H1 (cell line): ENCODE measurements at regions not wholly inside any gene's neighbourhood (a gene's known extent, or its start where the extent isn't known, plus 50 kb on each side); places are given as distances from the start of the nearest gene placed in this dataset.

ENCODE experiments used
- CTCF ChIA-PET: fragments of 300-600 bp; sonication (Branson Sonifier 250); formaldehyde crosslinking; loops from one replicate; lab custom pipeline; 2021; ENCODE audit not compliant: partially characterized antibody; lab: Charles Lee
- POLR2A ChIA-PET: fragments of 300-600 bp; sonication (Branson Sonifier 250); formaldehyde crosslinking; loops from one replicate; lab custom pipeline; 2021; ENCODE audit warnings: inconsistent platforms; ENCODE audit not compliant: partially characterized antibody; lab: Charles Lee
- DNase-seq, 2 experiments: peaks; one replicate each; pipeline versions ENCODE4 v3.0.0 to v3.0.0-alpha.2; 2010 to 2022; ENCODE audit warnings: low spot score in 2 of 2, low read depth in 1 of 2, mixed read lengths in 1 of 2
- FAIRE-seq: peaks from 2 replicates; lab custom pipeline; 2011; peaks lifted over from hg19 to GRCh38; lab: Jason Lieb, UNC
- H2AFZ ChIP-seq: 2 replicates; pipeline ENCODE4 v1.8.1; 2012; ENCODE audit warnings: low read length, inconsistent platforms
- H2AK5ac ChIP-seq: 2 replicates; pipeline ENCODE4 v1.6.1; 2013; ENCODE audit warnings: low read depth, low read length
- H2BK120ac ChIP-seq: replicated peaks from 2 replicates; pipeline ENCODE3; 2013; ENCODE audit warnings: low read depth, low read length, inconsistent platforms
- H2BK12ac ChIP-seq: 2 replicates; pipeline ENCODE4 v1.6.1; 2013; ENCODE audit warnings: low read depth, low read length
- H2BK15ac ChIP-seq: 2 replicates; pipeline ENCODE4 v1.6.1; 2013; ENCODE audit warnings: low read length
- H2BK20ac ChIP-seq: 2 replicates; pipeline ENCODE4 v1.6.1; 2013; ENCODE audit warnings: low read length
- H2BK5ac ChIP-seq: 2 replicates; pipeline ENCODE4 v1.6.1; 2013; ENCODE audit warnings: low read depth, low read length
- H3K14ac ChIP-seq: 2 replicates; pipeline ENCODE4 v1.6.1; 2013; ENCODE audit warnings: inconsistent platforms; ENCODE audit not compliant: insufficient read length
- H3K18ac ChIP-seq: 2 replicates; pipeline ENCODE4 v1.6.1; 2013; ENCODE audit warnings: low read length; ENCODE audit errors: extremely low read depth
- H3K23ac ChIP-seq: 2 replicates; pipeline ENCODE4 v1.6.1; 2013; ENCODE audit warnings: inconsistent platforms; ENCODE audit not compliant: insufficient read length
- H3K23me2 ChIP-seq: 2 replicates; pipeline ENCODE4 v1.6.1; 2013; ENCODE audit warnings: low read depth, low read length
- H3K27ac ChIP-seq: 2 replicates; pipeline ENCODE4 v1.6.1; 2011; ENCODE audit warnings: low read depth, low read length, inconsistent platforms
- H3K27me3 ChIP-seq, 4 experiments: replicated peaks in 1 of 4; 1 replicate in 1 of 4; 2 replicates in 3 of 4; pipeline versions ENCODE4 v1.6.1 to v1.8.1; 2011 to 2013; ENCODE audit warnings: low read length in 3 of 4, mild to moderate bottlenecking in 3 of 4, inconsistent platforms in 2 of 4, mixed read lengths in 2 of 4, moderate library complexity in 1 of 4; ENCODE audit not compliant: control insufficient read depth in 3 of 4, insufficient read depth in 3 of 4; ENCODE audit errors: extremely low read depth in 1 of 4
- H3K36me3 ChIP-seq, 4 experiments: 2 replicates each; pipeline versions ENCODE4 v1.6.1 to v1.8.1; 2011 to 2013; ENCODE audit warnings: mild to moderate bottlenecking in 4 of 4, low read length in 3 of 4, moderate library complexity in 2 of 4, control low read depth in 1 of 4, inconsistent platforms in 1 of 4; ENCODE audit not compliant: insufficient read depth in 4 of 4, control insufficient read depth in 2 of 4
- H3K4ac ChIP-seq: replicated peaks from 2 replicates; pipeline ENCODE3; 2013; ENCODE audit warnings: low read length, low read depth, mixed read lengths, inconsistent platforms; ENCODE audit not compliant: insufficient read length
- H3K4me1 ChIP-seq, 4 experiments: replicated peaks in 1 of 4; 1 replicate in 1 of 4; 2 replicates in 3 of 4; pipeline versions ENCODE4 v1.6.1 to v1.8.1; 2011 to 2013; ENCODE audit warnings: low read length in 3 of 4, inconsistent platforms in 2 of 4, mixed read lengths in 1 of 4; ENCODE audit not compliant: insufficient read depth in 4 of 4, control insufficient read depth in 3 of 4
- H3K4me2 ChIP-seq, 2 experiments: 2 replicates each; pipeline versions ENCODE4 v1.6.1 to v1.8.1; 2011 to 2013; ENCODE audit warnings: low read depth in 2 of 2, low read length in 2 of 2, control low read depth in 1 of 2, inconsistent platforms in 1 of 2, mild to moderate bottlenecking in 1 of 2; ENCODE audit not compliant: insufficient read depth in 1 of 2
- H3K4me3 ChIP-seq, 4 experiments: fragments of 200-600, 300-600 bp in 1 of 4; sonication (generic), shearing (Covaris generic), sonication (Bioruptor Twin) in 1 of 4; 2 replicates each; pipeline versions ENCODE4 v1.5.1 to v1.8.1; 2011 to 2016; ENCODE audit warnings: low read length in 4 of 4, low read depth in 3 of 4, control low read depth in 2 of 4, inconsistent platforms in 2 of 4, mild to moderate bottlenecking in 2 of 4, mixed read lengths in 1 of 4, moderate library complexity in 1 of 4; ENCODE audit not compliant: insufficient read depth in 2 of 4; ENCODE audit errors: extremely low read depth in 1 of 4
- H3K56ac ChIP-seq: replicated peaks from 2 replicates; pipeline ENCODE3; 2013; ENCODE audit warnings: low read depth, mild to moderate bottlenecking, mixed read lengths, low read length, inconsistent platforms; ENCODE audit not compliant: insufficient read length
- H3K79me1 ChIP-seq: 2 replicates; pipeline ENCODE4 v1.6.1; 2013; ENCODE audit warnings: low read depth, low read length, control low read depth
- H3K79me2 ChIP-seq, 2 experiments: 2 replicates each; pipeline versions ENCODE4 v1.6.1 to v1.8.1; 2012 to 2013; ENCODE audit warnings: low read length in 2 of 2, mild to moderate bottlenecking in 2 of 2, inconsistent platforms in 1 of 2; ENCODE audit not compliant: insufficient read depth in 2 of 2, control insufficient read depth in 1 of 2
- H3K9ac ChIP-seq, 4 experiments: replicated peaks in 1 of 4; 1 replicate in 1 of 4; 2 replicates in 3 of 4; pipeline versions ENCODE4 v1.6.1 to v1.8.1; 2011 to 2013; ENCODE audit warnings: low read depth in 3 of 4, low read length in 3 of 4, control low read depth in 2 of 4, mild to moderate bottlenecking in 2 of 4, moderate library complexity in 2 of 4, inconsistent platforms in 1 of 4; ENCODE audit errors: extremely low read depth in 1 of 4
- H3K9me3 ChIP-seq, 2 experiments: 2 replicates each; pipeline versions ENCODE4 v1.6.1 to v1.8.1; 2012 to 2013; ENCODE audit warnings: mild to moderate bottlenecking in 2 of 2, moderate library complexity in 2 of 2, control low read depth in 1 of 2, inconsistent platforms in 1 of 2, low read depth in 1 of 2, low read length in 1 of 2, mixed read lengths in 1 of 2; ENCODE audit not compliant: insufficient read depth in 2 of 2
- H4K20me1 ChIP-seq, 2 experiments: replicated peaks in 1 of 2; 2 replicates each; pipeline versions ENCODE3 to v1.8.1; 2011 to 2013; ENCODE audit warnings: inconsistent platforms in 2 of 2, low read length in 2 of 2, mild to moderate bottlenecking in 1 of 2; ENCODE audit not compliant: insufficient read depth in 2 of 2, control insufficient read depth in 1 of 2
- H4K5ac ChIP-seq: 2 replicates; pipeline ENCODE4 v1.6.1; 2013; ENCODE audit warnings: low read length, low read depth, mixed read lengths, inconsistent platforms; ENCODE audit not compliant: insufficient read length
- H4K8ac ChIP-seq: 2 replicates; pipeline ENCODE4 v1.8.0; 2013; ENCODE audit warnings: mild to moderate bottlenecking, moderate library complexity, low read length, inconsistent platforms; ENCODE audit not compliant: insufficient read depth; ENCODE audit errors: extremely low read depth
- H4K91ac ChIP-seq: replicated peaks from 2 replicates; pipeline ENCODE3; 2013; ENCODE audit warnings: low read length, mixed read lengths, inconsistent platforms; ENCODE audit not compliant: insufficient read length
- CBX8 ChIP-seq: fragments of 300-800, 300-1000 bp; sonication (generic); IDR thresholded peaks from 2 replicates; pipeline ENCODE4 v1.7.1; 2016; ENCODE audit warnings: low read depth, low read length, borderline replicate concordance
- CHD1 ChIP-seq: IDR thresholded peaks from 2 replicates; pipeline ENCODE4 v1.6.1; 2012; ENCODE audit warnings: low read depth, low read length, improper control_type of control experiment
- CHD2 ChIP-seq: IDR thresholded peaks from 2 replicates; pipeline ENCODE4 v1.6.1; 2012; ENCODE audit warnings: low read length, improper control_type of control experiment
- GABPA ChIP-seq: IDR thresholded peaks from 2 replicates; pipeline ENCODE4 v1.6.1; 2011; ENCODE audit warnings: mild to moderate bottlenecking, low read length, moderate library complexity, borderline replicate concordance; ENCODE audit not compliant: insufficient read depth
- KDM1A ChIP-seq: fragments of 200-600, 300-600 bp; sonication (generic); IDR thresholded peaks from 2 replicates; pipeline ENCODE4 v1.7.1; 2016; ENCODE audit warnings: mild to moderate bottlenecking, low read length, borderline replicate concordance
- KDM5A ChIP-seq: fragments of 200-600 bp; IDR thresholded peaks from 2 replicates; pipeline ENCODE4 v1.7.1; 2012; ENCODE audit warnings: mild to moderate bottlenecking, low read length, inconsistent platforms, mixed read lengths
- PHF8 ChIP-seq: fragments of 200-600 bp; sonication (generic); conservative IDR thresholded peaks from 2 replicates; pipeline ENCODE4 v1.7.1; 2012; ENCODE audit warnings: low read depth, mild to moderate bottlenecking, inconsistent platforms, low read length, moderate library complexity
- POU5F1 ChIP-seq: IDR thresholded peaks from 2 replicates; pipeline ENCODE4 v1.6.1; 2011; ENCODE audit warnings: low read depth, mild to moderate bottlenecking, low read length, moderate library complexity
- RFX5 ChIP-seq: IDR thresholded peaks from 2 replicates; pipeline ENCODE4 v1.6.1; 2011; ENCODE audit warnings: low read depth, low read length, improper control_type of control experiment, borderline replicate concordance
- SIN3A ChIP-seq, 2 experiments: IDR thresholded peaks in 1 of 2; conservative IDR thresholded peaks in 1 of 2; 2 replicates each; pipeline ENCODE4 v1.6.1; 2011 to 2012; ENCODE audit warnings: low read length in 2 of 2, improper control_type of control experiment in 1 of 2, low read depth in 1 of 2, mild to moderate bottlenecking in 1 of 2
- SIRT6 ChIP-seq: IDR thresholded peaks from one replicate; pipeline ENCODE4 v1.7.1; 2012; ENCODE audit warnings: low read length, inconsistent platforms
- SUZ12 ChIP-seq: fragments of 200-600 bp; sonication (generic); IDR thresholded peaks from 2 replicates; pipeline ENCODE4 v1.6.1; 2012; ENCODE audit warnings: mild to moderate bottlenecking, inconsistent platforms, low read length, moderate library complexity, mixed read lengths
- TAF1 ChIP-seq: IDR thresholded peaks from 2 replicates; pipeline ENCODE4 v1.6.1; 2011; ENCODE audit warnings: mild to moderate bottlenecking, low read depth, low read length
- TAF7 ChIP-seq: optimal IDR thresholded peaks from 2 replicates; pipeline ENCODE3; 2011; ENCODE audit warnings: low read depth, mild to moderate bottlenecking, inconsistent platforms, low read length, moderate library complexity, borderline replicate concordance
- TEAD4 ChIP-seq: IDR thresholded peaks from 2 replicates; pipeline ENCODE4 v1.6.1; 2012; ENCODE audit warnings: low read depth, low read length, inconsistent platforms, mixed read lengths
- ZNF274 ChIP-seq: IDR thresholded peaks from 2 replicates; pipeline ENCODE4 v1.7.0; 2012; ENCODE audit warnings: low read length, borderline replicate concordance; ENCODE audit errors: extremely low read depth
- WGBS, 2 experiments: shearing (Covaris generic) in 1 of 2; methylation state at CpG; one replicate each; pipeline versions ENCODE4 v1.1.6 to v1.1.7; 2013 to 2015; ENCODE audit warnings: low lambda C conversion rate in 2 of 2, mixed read lengths in 2 of 2, inconsistent platforms in 1 of 2, low coverage in 1 of 2, missing lambda C conversion rate in 1 of 2; ENCODE audit not compliant: insufficient replicate concordance in 2 of 2, insufficient coverage in 1 of 2, insufficient read length in 1 of 2; ENCODE audit errors: extremely low coverage in 1 of 2, missing lambda C conversion rate in 1 of 2; 5-methylcytosine and 5-hydroxymethylcytosine counted together

- H4K91ac ChIP-seq, result no peak overlapping the region
- no peak overlapping the region for H4K5ac ChIP-seq
- no peak overlapping the region for H2AK5ac ChIP-seq
- H3K79me1 ChIP-seq, result no peaks in the 10 kb centered on the region
- H3K23me2 ChIP-seq, result no peaks in the 10 kb centered on the region; the same call in 1 of the 2 replicates
- DNase-seq (no peak), FAIRE-seq (no peak)
- H3K27ac ChIP-seq, result no peak overlapping the region
- no peaks in the 10 kb centered on the region for H3K36me3 ChIP-seq
- no peak overlapping the region for H3K23ac ChIP-seq
- H2AFZ ChIP-seq, result no peak overlapping the region
- no peaks in the 10 kb centered on the region for H3K79me2 ChIP-seq
- H4K20me1 ChIP-seq, result no peaks in the 10 kb centered on the region
- no peaks in the 10 kb centered on the region for H3K9me3 ChIP-seq
- H2BK15ac ChIP-seq, result no peak overlapping the region
- TF ChIP-seq SIN3A (conservative IDR thresholded peaks at IDR 0.05 in 1 of 2, IDR thresholded peaks at IDR 0.05 in 1 of 2; ENCODE audit: low read depth in 1 of 2, low read length in 2 of 2) (no peak), SIRT6 (no peak), GABPA (no peak), SUZ12 (no peak), KDM5A (no peak), TAF7 (no peak), ZNF274 (no peak), TAF1 (no peak), CHD1 (no peak), PHF8 (no peak), KDM1A (no peak), POU5F1 (no peak), RFX5 (no peak), CBX8 (no peak), TEAD4 (no peak), CHD2 (no peak)
- no peaks in the 10 kb centered on the region for H3K4me1 ChIP-seq
- POLR2A ChIA-PET, result no interaction called here
- H2BK120ac ChIP-seq, result no peak overlapping the region
- CTCF ChIA-PET, result interaction anchor here (0.5 to 0.8 kb wide), 3 partner anchors 12 to 388 kb away, joined by 3 read pairs; no protein-coding TSS in a partner anchor
- H3K14ac ChIP-seq, result no peak overlapping the region
- H4K8ac ChIP-seq, result no peak overlapping the region
- H3K4me3 ChIP-seq, result no peak overlapping the region
- H3K27me3 ChIP-seq, result peaks cover 0 to 1% (median 0%) of the 10 kb centered on the region in 4 experiments; a peak in 2 of 7 replicates
- no peak overlapping the region for H3K56ac ChIP-seq
- no peak overlapping the region for H3K9ac ChIP-seq
- H3K4ac ChIP-seq, result no peak overlapping the region
- H3K4me2 ChIP-seq, result no peak overlapping the region
- no peak overlapping the region for H2BK20ac ChIP-seq
- no peak overlapping the region for H2BK12ac ChIP-seq
- no peak overlapping the region for H2BK5ac ChIP-seq
- H3K18ac ChIP-seq, result no peak overlapping the region
- WGBS, 2 experiments, result 78% methylated on average over 3 of the region's 3 CpGs; no CpG with 5 or more reads in 1 of the 2 experiments
Measured at GRCh38 chr2:217152831-217153230, 293.0 kb upstream of the TNP1 start.
